ENCODE measurements at regions not wholly inside any gene's neighbourhood (a gene's known extent, or its start where the extent isn't known, plus 50 kb on each side); places are given as distances from the start of the nearest gene placed in this dataset.

DNA sequence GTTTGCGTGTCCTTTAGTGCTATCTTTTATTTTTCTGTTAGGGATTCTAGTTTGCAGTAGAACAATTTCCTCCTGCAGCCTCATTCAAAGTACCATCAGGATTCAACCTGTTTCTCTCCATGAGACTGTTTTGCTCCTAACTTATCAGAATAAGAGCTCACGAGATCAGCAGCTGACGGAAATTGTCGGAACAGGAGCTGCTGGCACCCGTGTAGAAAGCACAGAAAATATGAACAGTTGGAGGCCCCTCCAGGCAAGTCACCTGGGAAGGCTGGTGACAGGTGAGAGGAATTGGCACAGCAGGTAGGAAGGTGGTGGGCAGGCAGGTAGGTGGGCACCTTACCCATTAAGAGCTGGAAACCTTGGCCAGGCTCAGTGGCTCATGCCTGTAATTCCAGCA, 368.6 kb downstream of the CDH26 start:
- in situ Hi-C loops (cut with MboI; ENCODE audit: low sequenced_read_pairs) = no loop called here
- ChIA-PET CTCF (no interaction called here), POLR2A (ENCODE audit: unreplicated experiment) (no interaction called here)
- Histone ChIP-seq H2BK20ac (ENCODE audit: low read depth, low read length) (no peak overlapping the region), H3K27ac (ENCODE audit: insufficient read depth, low read length) (no peak overlapping the region), H2AFZ (replicated peaks; ENCODE audit: low read length, poor library complexity) (no peak overlapping the region), H3K4me3 (ENCODE audit: insufficient read depth, low read depth, low read length) (no peak overlapping the region), H3K9ac (ENCODE audit: low read depth, low read length) (no peak overlapping the region), H3K9me3 (ENCODE audit: control insufficient read depth, insufficient read depth, low read length) (peaks cover 5% of the 10 kb centered on the region; the same call in 1 of the 2 replicates), H3K4ac (ENCODE audit: low read depth, low read length) (no peak overlapping the region), H3K27me3 (ENCODE audit: control insufficient read depth, insufficient read depth, low read length) (no peaks in the 10 kb centered on the region), H2BK5ac (ENCODE audit: low read depth, low read length, poor library complexity, severe bottlenecking) (no peak overlapping the region), H2BK120ac (ENCODE audit: low read depth, low read length) (no peak overlapping the region), H3K56ac (ENCODE audit: extremely low read depth, insufficient read depth, low read length) (no peak overlapping the region), H4K20me1 (ENCODE audit: insufficient read depth, low read length) (no peaks in the 10 kb centered on the region), H3K36me3 (ENCODE audit: control insufficient read depth, insufficient read depth, low read length) (no peaks in the 10 kb centered on the region), H3K4me2 (ENCODE audit: low read depth, low read length) (no peak overlapping the region), H4K8ac (ENCODE audit: low read depth in 2 of 2, low read length in 2 of 2) (no peak overlapping the region), H3K79me1 (ENCODE audit: low read depth in 1 of 2, low read length in 2 of 2) (no peaks in the 10 kb centered on the region), H4K5ac (ENCODE audit: low read depth, low read length) (no peak overlapping the region), H3K4me1 (ENCODE audit: control insufficient read depth, insufficient read depth, low read length) (no peaks in the 10 kb centered on the region), H3K14ac (replicated peaks; ENCODE audit: low read depth, low read length) (no peak overlapping the region), H2AK5ac (ENCODE audit: low read depth, low read length) (no peak overlapping the region), H3K23ac (ENCODE audit: low read depth, low read length) (no peak overlapping the region), H3K18ac (ENCODE audit: low read depth, low read length) (no peak overlapping the region), H3K9me1 (ENCODE audit: insufficient read depth, low read length) (no peaks in the 10 kb centered on the region), H4K91ac (ENCODE audit: insufficient read depth, low read depth, low read length) (no peak overlapping the region), H2AK9ac (replicated peaks; ENCODE audit: low read depth, low read length, poor library complexity) (no peak overlapping the region), H2BK15ac (ENCODE audit: low read depth, low read length) (no peak overlapping the region)
- intact Hi-C loops (cut with micrococcal nuclease) = no loop called here
- dilution Hi-C loops (cut with HindIII; ENCODE audit: low sequenced_read_pairs, unreplicated experiment) = no loop called here
- ATAC-seq (ENCODE audit: low read depth) (no peak), DNase-seq (no peak)
- no TSS peak for BruUV-seq (replicated peaks)
- 50% methylated on average over 1 of the region's 5 CpGs; no CpG with 5 or more reads in 1 of the 2 experiments for WGBS, 2 experiments (ENCODE audit: extremely low coverage in 2 of 2, insufficient read length in 1 of 2)
- TF ChIP-seq CEBPB (IDR thresholded peaks at IDR 0.05; ENCODE audit: low read depth, low read length) (no peak), CHD1 (IDR thresholded peaks at IDR 0.05; ENCODE audit: low read depth, low read length) (no peak)
